Endothelial cell of umbilical vein (primary cell): ENCODE measurements at regions not wholly inside any gene's neighbourhood (a gene's known extent, or its start where the extent isn't known, plus 50 kb on each side); places are given as distances from the start of the nearest gene placed in this dataset.

Source experiments
- CTCF ChIP-seq, 2 donors: IDR thresholded peaks; 1 replicate in 1 of 2; 2 replicates in 1 of 2; pipeline ENCODE4 v1.5.1; 2011; ENCODE audit warnings: low read length in 2 of 2, mild to moderate bottlenecking in 2 of 2, moderate library complexity in 2 of 2, control low read depth in 1 of 2, inconsistent platforms in 1 of 2, low read depth in 1 of 2; ENCODE audit not compliant: insufficient read depth in 1 of 2; ENCODE audit errors: extremely low read depth in 1 of 2
- EZH2 ChIP-seq: IDR thresholded peaks from 2 replicates; pipeline ENCODE4 v1.6.1; 2012; ENCODE audit warnings: borderline replicate concordance, low read depth, mild to moderate bottlenecking, moderate library complexity, low read length, inconsistent platforms; ENCODE audit not compliant: severe bottlenecking
- FOS ChIP-seq: IDR thresholded peaks from 2 replicates; pipeline ENCODE4 v1.6.1; 2011; ENCODE audit warnings: mild to moderate bottlenecking, low read length, moderate library complexity, borderline replicate concordance; ENCODE audit not compliant: insufficient read depth
- GATA2 ChIP-seq: IDR thresholded peaks from 2 replicates; pipeline ENCODE4 v1.7.0; 2011; ENCODE audit warnings: low read depth, mild to moderate bottlenecking, moderate library complexity, mixed read lengths, low read length; ENCODE audit not compliant: insufficient read length, insufficient read depth
- JUN ChIP-seq: IDR thresholded peaks from 2 replicates; pipeline ENCODE4 v1.6.1; 2011; ENCODE audit warnings: borderline replicate concordance, low read depth; ENCODE audit not compliant: insufficient read length, insufficient read depth
- MYC ChIP-seq: IDR thresholded peaks from one replicate; pipeline ENCODE4 v1.6.1; 2011; ENCODE audit warnings: mild to moderate bottlenecking, low read depth, low read length
- POLR2A ChIP-seq: IDR thresholded peaks from 2 replicates; pipeline ENCODE4 v1.6.1; 2012; ENCODE audit warnings: low read depth, mild to moderate bottlenecking, control low read depth, low read length
- POLR2AphosphoS5 ChIP-seq: IDR thresholded peaks from 2 replicates; pipeline ENCODE4 v1.6.1; 2012; ENCODE audit warnings: low read depth, mild to moderate bottlenecking, control low read depth, low read length, moderate library complexity; ENCODE audit not compliant: insufficient read depth
- TF ChIP-seq, protein P1 (sequence below): IDR thresholded peaks from 2 replicates; pipeline ENCODE4 v1.6.1; 2011; ENCODE audit not compliant: insufficient read depth, insufficient read length

GRCh38 chr6:27066802-27067201 is 180.7 kb upstream of the PRSS16 start:
- TF ChIP-seq EZH2: no peak
- TF ChIP-seq CTCF (IDR thresholded peaks at IDR 0.05; ENCODE audit: extremely low read depth in 1 of 2, insufficient read depth in 1 of 2, low read depth in 1 of 2, low read length in 2 of 2): no peak
- no peak for TF ChIP-seq MYC
- TF ChIP-seq FOS: no peak
- TF ChIP-seq, protein P1, sequence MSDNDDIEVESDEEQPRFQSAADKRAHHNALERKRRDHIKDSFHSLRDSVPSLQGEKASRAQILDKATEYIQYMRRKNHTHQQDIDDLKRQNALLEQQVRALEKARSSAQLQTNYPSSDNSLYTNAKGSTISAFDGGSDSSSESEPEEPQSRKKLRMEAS: no peak
- TF ChIP-seq POLR2A: no peak
- TF ChIP-seq POLR2AphosphoS5: no peak
- no peak for TF ChIP-seq GATA2
- TF ChIP-seq JUN: no peak
